ENCODE measurements at regions not wholly inside any gene's neighbourhood (a gene's known extent, or its start where the extent isn't known, plus 50 kb on each side); places are given as distances from the start of the nearest gene placed in this dataset.
A peak's percentile ranks its signal among the peaks of the same experiment; 100 is the strongest.

- peak; percentile 46 for DNase-seq
Measured at GRCh38 chr12:116650585-116651087, 87.2 kb downstream of the SPRING1 start.

DNA sequence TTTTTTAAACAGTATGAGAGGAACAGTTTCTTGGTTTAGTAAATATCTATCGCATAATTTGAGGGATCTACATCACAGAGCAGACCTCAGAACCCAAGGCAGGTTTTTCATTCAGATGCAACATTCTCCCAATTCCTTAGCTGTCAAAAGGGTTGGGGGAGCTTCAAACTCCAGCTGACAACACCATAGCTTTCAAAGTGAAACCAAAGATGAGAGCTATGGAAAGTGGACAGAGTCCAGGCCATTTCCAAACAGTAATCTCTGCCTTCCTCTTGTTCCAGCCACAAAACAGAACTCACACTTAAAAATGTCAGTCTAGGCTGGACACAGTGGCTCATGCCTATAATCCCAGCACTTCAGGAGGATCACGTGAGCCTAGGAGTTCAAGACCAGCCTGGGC is 87.8 kb downstream of the SPRING1 start:
- no peak for DNase-seq

DNA sequence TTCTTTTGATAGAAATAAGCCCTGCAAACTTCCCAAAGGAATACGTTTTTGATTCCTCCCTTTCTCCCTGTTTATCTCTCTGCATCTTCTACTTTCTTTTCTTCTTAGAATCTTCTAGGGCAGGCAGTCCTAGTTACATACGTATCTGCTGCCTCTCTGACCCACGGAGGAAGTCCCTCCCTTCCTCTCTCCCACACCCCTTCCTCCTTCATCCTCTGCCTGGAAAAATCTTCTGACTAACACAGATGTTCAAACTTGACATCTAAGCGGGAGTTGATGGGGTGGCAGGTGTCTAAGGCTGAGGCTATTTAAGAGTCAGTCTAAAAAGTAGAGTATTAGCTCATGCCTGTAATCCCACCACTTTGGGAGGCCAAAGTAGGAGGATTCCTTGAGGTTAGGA is 88.6 kb downstream of the MAP1LC3B2 start:
- DNase-seq: peak; percentile 10

- no peak for DNase-seq
Measured at GRCh38 chr12:116646901-116647300, 87.7 kb downstream of the MAP1LC3B2 start.

- DNase-seq: no peak
Measured at GRCh38 chr12:116644806-116645205, 85.6 kb downstream of the MAP1LC3B2 start.

DNA sequence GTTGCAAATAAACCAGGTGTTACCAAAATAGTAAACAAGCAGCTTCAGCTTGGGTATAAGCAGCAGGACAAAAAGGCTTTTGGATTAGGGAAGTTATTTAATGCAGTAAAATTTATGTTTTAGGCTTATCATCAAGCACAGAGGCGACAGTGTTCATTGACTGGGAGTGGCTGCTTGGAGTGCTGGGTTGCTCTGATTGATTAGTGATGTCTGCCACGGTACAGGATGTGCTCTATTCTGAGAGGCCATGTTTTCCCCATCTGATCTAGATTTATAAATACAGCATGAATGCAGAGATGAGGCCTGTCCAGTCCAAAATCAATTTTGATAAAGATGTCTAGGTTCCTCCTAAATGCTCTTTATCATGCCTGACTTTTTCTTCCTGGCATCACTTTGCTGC is 83.5 kb downstream of the MAP1LC3B2 start:
- DNase-seq: peak; percentile 15

DNA sequence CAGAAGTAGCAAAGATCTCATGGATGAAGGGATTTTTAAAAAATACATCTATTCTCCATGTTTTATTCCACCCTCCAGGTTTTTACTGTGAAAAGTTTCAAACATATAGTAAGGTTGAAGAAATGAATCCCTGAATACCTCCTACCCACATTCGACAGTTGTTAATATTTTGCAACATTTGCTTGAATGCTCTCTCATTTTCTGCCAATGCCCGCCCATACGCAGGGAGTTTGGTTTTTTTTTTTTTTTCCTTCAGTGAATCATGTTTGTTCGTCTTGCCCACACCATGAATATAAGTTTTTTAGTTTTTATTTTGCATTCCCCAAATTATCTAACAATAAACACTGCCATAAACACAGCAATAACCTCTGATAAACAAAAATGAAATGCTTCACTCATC is 82.9 kb downstream of the MAP1LC3B2 start:
- peak; percentile 27 for DNase-seq

- DNase-seq: no peak
Measured at GRCh38 chr12:116640281-116640680, 81.1 kb downstream of the MAP1LC3B2 start.

GRCh38 chr12:116639765-116640164 is 80.6 kb downstream of the MAP1LC3B2 start:
- DNase-seq: no peak

DNA sequence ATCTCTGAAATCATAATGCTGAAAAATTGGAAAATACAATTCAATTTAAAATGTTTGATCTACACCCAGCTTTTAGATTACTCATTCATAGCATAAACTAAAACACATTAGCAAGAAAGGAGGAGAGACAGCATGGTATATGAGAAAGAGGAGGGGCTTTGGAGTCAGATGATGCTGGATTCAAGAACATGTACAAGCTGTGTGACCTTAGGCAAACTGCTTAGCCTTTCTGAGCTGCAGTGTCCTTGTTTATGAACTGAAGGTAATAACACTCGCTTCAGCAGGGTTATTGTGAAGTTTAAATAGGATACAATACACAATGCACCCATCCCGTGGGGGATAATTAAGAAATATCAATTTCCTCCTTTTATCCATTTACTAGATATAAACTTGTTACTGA is 79.2 kb downstream of the MAP1LC3B2 start:
- no peak for DNase-seq

- peak; percentile 94 for DNase-seq
Measured at GRCh38 chr12:116637589-116638150, 78.5 kb downstream of the MAP1LC3B2 start.

DNA sequence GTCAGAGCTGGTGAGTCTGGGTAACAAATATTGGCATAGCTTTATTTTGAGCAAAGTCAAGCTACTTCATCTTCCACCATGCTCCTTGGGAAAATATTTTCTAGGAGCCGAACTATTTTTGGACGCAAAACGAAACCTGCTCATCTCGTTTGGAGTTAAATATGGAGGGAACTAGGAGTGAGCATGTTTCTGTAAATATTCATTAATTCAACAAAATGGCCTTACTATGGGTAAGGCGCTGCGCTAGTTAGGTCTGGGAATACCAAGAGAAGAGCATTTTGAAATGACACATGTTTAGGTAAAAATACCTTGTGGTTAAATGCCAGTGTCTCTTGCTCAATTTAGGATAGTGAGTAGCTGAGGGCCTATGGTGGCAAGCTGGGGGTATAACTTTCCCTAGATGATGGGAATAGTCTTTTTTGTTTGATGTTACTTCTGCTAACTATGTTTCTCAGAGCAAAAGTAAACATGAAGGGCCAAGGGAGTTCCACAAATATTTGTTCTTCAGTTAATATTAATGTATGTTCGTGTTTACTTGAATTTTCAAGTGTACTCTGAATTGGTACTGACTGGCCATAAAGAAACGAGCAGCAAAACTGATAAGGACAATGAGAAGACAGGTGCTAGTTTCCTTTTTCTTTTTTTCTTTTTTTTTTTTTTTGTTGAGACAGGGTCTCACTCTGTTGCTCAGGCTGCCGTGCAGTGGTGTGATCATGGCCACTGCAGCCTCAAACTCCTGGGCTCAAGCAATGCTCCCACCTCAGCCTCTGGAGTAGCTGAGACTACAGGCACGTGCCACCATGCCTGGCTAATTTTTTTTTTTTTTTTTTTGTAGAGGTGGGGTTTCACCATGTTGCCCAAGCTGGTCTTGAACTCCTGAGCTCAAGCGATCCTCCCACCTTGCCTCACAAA is 77.7 kb downstream of the MAP1LC3B2 start:
- no peak for DNase-seq

GRCh38 chr12:116635487-116635886 is 76.3 kb downstream of the MAP1LC3B2 start:
- DNase-seq: peak; percentile 30

DNA sequence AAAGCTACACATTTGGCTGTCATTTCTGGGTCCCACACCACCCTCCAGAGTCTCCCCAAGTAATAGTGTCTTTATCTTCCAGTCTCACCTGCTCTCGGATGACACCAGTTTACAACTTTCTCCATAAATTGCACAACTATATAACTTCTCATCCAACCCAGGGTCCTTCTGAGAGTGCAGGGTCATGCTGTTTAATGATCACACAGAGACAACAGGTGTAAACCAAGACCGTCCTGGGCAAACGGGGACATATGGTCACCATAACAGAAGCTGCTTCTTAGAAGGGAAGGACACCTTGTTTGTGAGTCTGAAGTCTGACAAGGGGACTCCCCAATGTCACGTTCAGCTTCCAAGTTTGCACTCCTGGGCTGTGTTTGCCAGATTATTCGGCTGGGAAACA is 74.3 kb downstream of the MAP1LC3B2 start:
- no peak for DNase-seq

DNA sequence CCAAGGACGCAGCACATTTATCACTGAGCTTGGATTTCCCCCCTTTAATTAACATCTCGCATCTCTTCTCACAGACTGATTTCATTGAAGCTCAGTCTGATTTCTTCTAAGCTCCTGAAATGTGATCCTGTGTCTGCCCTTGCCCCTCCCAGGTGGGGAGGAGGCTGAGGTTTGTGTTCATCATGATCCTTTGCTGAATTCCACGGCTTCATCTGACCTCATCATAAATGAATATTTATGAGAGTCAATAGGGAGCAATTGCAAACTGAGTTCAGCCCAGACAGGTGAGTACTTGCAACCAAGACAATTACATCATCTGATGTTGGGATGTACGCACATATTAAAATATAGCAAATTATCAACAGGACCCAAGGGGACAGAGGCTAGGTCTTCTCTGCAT is 72.4 kb downstream of the MAP1LC3B2 start:
- DNase-seq: no peak

- no peak for DNase-seq
Measured at GRCh38 chr12:116630762-116631161, 71.6 kb downstream of the MAP1LC3B2 start.

GRCh38 chr12:116629480-116629879 is 70.3 kb downstream of the MAP1LC3B2 start:
- no peak for DNase-seq

DNA sequence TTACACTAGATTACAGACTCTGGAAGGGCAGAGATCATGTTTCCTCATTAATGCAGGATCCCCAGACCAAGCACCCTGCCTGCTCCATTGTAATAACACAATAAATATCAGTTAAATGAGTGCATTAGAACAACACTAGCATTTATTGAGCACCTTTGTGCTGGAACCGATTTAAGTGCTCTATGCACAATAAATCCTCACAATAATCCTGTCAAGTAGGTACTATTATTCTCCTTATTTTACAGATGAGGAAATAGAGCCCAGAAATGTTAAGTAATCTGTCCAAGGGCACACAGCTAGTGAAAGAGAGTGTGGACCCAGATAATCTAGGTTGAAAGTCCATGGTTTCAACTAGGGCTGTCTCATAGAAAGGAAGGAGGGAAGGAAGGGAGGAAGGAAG is 69.8 kb downstream of the MAP1LC3B2 start:
- no peak for DNase-seq

DNA sequence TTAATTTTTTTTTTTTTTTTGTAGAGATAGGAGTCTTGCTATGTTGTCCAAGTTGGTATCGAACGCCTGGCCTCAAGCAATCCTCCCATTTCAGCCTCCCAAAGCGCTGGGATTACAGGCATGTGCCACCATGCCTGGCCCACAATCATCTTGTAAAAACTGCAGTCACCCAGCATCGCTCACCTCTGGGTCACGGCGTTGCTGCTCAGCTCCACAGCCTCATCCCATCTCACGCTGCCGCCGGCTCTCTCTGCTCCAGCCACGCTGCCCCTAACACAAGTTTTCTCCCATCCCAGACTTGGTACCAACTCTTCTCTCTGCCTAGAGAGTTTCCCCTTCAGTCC is 69.2 kb downstream of the MAP1LC3B2 start:
- no peak for DNase-seq

Measured in inflammatory macrophage treated with lipopolysaccharide for 4 hours (primary cell).